ENCODE measurements at regions not wholly inside any gene's neighbourhood (a gene's known extent, or its start where the extent isn't known, plus 50 kb on each side); places are given as distances from the start of the nearest gene placed in this dataset.

GRCh38 chr9:28289746-28290145, 716.5 kb upstream of the C9orf72 start:
- H3K4me3 ChIP-seq = no peak overlapping the region
- no peak overlapping the region for H3K27ac ChIP-seq
- intact Hi-C loops (cut with DNase I) = no loop called here
- ATAC-seq (no peak), DNase-seq (no peak)
- no peaks in the 10 kb centered on the region for H3K27me3 ChIP-seq
- TF ChIP-seq CTCF (IDR thresholded peaks at IDR 0.05) = no peak
- H3K36me3 ChIP-seq = no peaks in the 10 kb centered on the region
- no peaks in the 10 kb centered on the region for H3K4me1 ChIP-seq
- H3K9me3 ChIP-seq = no peaks in the 10 kb centered on the region

- no peaks in the 10 kb centered on the region for H3K4me1 ChIP-seq
- H3K27me3 ChIP-seq = no peaks in the 10 kb centered on the region
- DNase-seq (no peak), ATAC-seq (no peak)
- TF ChIP-seq CTCF (IDR thresholded peaks at IDR 0.05) = no peak
- no peak overlapping the region for H3K4me3 ChIP-seq
- H3K27ac ChIP-seq = no peak overlapping the region
- H3K9me3 ChIP-seq = no peaks in the 10 kb centered on the region
- H3K36me3 ChIP-seq = no peaks in the 10 kb centered on the region
- intact Hi-C loops (cut with DNase I) = no loop called here
Observed at GRCh38 chr9:28293369-28294090, 720.2 kb upstream of the C9orf72 start.

GRCh38 chr9:28301281-28301680, 728.0 kb upstream of the C9orf72 start:
- ATAC-seq = no peak
- Histone ChIP-seq H3K27me3 (no peaks in the 10 kb centered on the region), H3K9me3 (peaks cover 0 to 2% of the 10 kb centered on the region in 2 donors), H3K36me3 (no peaks in the 10 kb centered on the region), H3K4me3 (no peak overlapping the region), H3K4me1 (no peaks in the 10 kb centered on the region), H3K27ac (no peak overlapping the region)
- intact Hi-C loops (cut with DNase I) = no loop called here
- DNase-seq = no peak
- TF ChIP-seq CTCF (IDR thresholded peaks at IDR 0.05) = no peak

- Histone ChIP-seq H3K27ac (no peak overlapping the region), H3K4me1 (no peaks in the 10 kb centered on the region), H3K9me3 (peaks cover 0 to 10% of the 10 kb centered on the region in 2 donors), H3K27me3 (no peaks in the 10 kb centered on the region), H3K4me3 (no peak overlapping the region), H3K36me3 (no peaks in the 10 kb centered on the region)
- ATAC-seq = no peak
- intact Hi-C loops (cut with DNase I) = no loop called here
- no peak for DNase-seq
- TF ChIP-seq CTCF (IDR thresholded peaks at IDR 0.05) = no peak
Observed at GRCh38 chr9:28317745-28318144, 744.5 kb upstream of the C9orf72 start.

GRCh38 chr9:28318515-28318914, 745.2 kb upstream of the C9orf72 start:
- no peaks in the 10 kb centered on the region for H3K27me3 ChIP-seq
- TF ChIP-seq CTCF (IDR thresholded peaks at IDR 0.05) = no peak
- no peak overlapping the region for H3K4me3 ChIP-seq
- H3K27ac ChIP-seq = no peak overlapping the region
- DNase-seq (no peak), ATAC-seq (no peak)
- H3K4me1 ChIP-seq = no peaks in the 10 kb centered on the region
- no peaks in the 10 kb centered on the region for H3K36me3 ChIP-seq
- intact Hi-C loops (cut with DNase I) = no loop called here
- peaks cover 0 to 10% of the 10 kb centered on the region in 2 donors for H3K9me3 ChIP-seq
